Endodermal cell (in vitro differentiated cells): ENCODE measurements at regions not wholly inside any gene's neighbourhood (a gene's known extent, or its start where the extent isn't known, plus 50 kb on each side); places are given as distances from the start of the nearest gene placed in this dataset.

Experiments used
- DNase-seq: peaks from one replicate; pipeline ENCODE4 v3.0.0-alpha.2; 2017
- H3K27ac ChIP-seq: 2 replicates; pipeline ENCODE4 v1.5.1; 2013; ENCODE audit warnings: mild to moderate bottlenecking, low read depth, low read length, moderate library complexity
- H3K27me3 ChIP-seq: 2 replicates; pipeline ENCODE4 v1.6.1; 2013; ENCODE audit warnings: mild to moderate bottlenecking, low read length, moderate library complexity; ENCODE audit not compliant: insufficient read depth, control insufficient read depth, poor library complexity, severe bottlenecking
- H3K36me3 ChIP-seq: 2 replicates; pipeline ENCODE4 v1.7.0; 2013; ENCODE audit warnings: mild to moderate bottlenecking, low read length, moderate library complexity; ENCODE audit not compliant: control insufficient read depth, insufficient read depth
- H3K4me1 ChIP-seq: one replicate; pipeline ENCODE4 v1.7.0; 2013; ENCODE audit warnings: low read length; ENCODE audit not compliant: control insufficient read depth, insufficient read depth
- H3K4me3 ChIP-seq: 2 replicates; pipeline ENCODE4 v1.5.1; 2013; ENCODE audit warnings: mild to moderate bottlenecking, low read length, moderate library complexity
- H3K9ac ChIP-seq: 2 replicates; pipeline ENCODE4 v1.6.1; 2013; ENCODE audit warnings: mild to moderate bottlenecking, low read length, moderate library complexity; ENCODE audit not compliant: poor library complexity, severe bottlenecking; ENCODE audit errors: extremely low read depth
- H3K9me3 ChIP-seq: 2 replicates; pipeline ENCODE4 v1.6.1; 2013; ENCODE audit warnings: mild to moderate bottlenecking, low read length, moderate library complexity; ENCODE audit not compliant: control insufficient read depth
- H3K27ac Mint-ChIP-seq: 2 replicates; pipeline ENCODE4 v1.8.0; 2020; ENCODE audit warnings: mixed read lengths
- H3K27me3 Mint-ChIP-seq: 2 replicates; pipeline ENCODE4 v1.8.0; 2021; ENCODE audit warnings: mild to moderate bottlenecking, mixed read lengths; ENCODE audit not compliant: insufficient read depth
- H3K36me3 Mint-ChIP-seq: 2 replicates; pipeline ENCODE4 v1.8.0; 2020; ENCODE audit warnings: low read depth, mixed read lengths
- H3K4me1 Mint-ChIP-seq: 2 replicates; pipeline ENCODE4 v1.8.0; 2020; ENCODE audit warnings: mixed read lengths
- H3K4me3 Mint-ChIP-seq: 2 replicates; pipeline ENCODE4 v1.8.0; 2020; ENCODE audit warnings: mild to moderate bottlenecking, moderate library complexity, mixed read lengths
- H3K9me3 Mint-ChIP-seq: 2 replicates; pipeline ENCODE4 v1.8.0; 2020; ENCODE audit warnings: mild to moderate bottlenecking, mixed read lengths
- CTCF ChIP-seq: fragments of 200-600 bp; sonication (generic); conservative IDR thresholded peaks from 2 replicates; pipeline ENCODE4 v1.5.0; 2021; ENCODE audit warnings: antibody characterized with exemption, mild to moderate bottlenecking
- WGBS, 2 experiments: methylation state at CpG; one replicate each; pipeline versions ENCODE4 v1.1.5 to v1.1.7; 2013; ENCODE audit warnings: missing lambda C conversion rate in 2 of 2, mixed read lengths in 1 of 2; ENCODE audit not compliant: insufficient coverage in 1 of 2, insufficient read length in 1 of 2; 5-methylcytosine and 5-hydroxymethylcytosine counted together

- Mint-ChIP-seq H3K27me3 (no peaks in the 10 kb centered on the region), H3K9me3 (peaks cover 21% of the 10 kb centered on the region), H3K4me3 (no peak overlapping the region), H3K4me1 (no peaks in the 10 kb centered on the region), H3K36me3 (peaks cover 5% of the 10 kb centered on the region), H3K27ac (no peak overlapping the region)
- H3K4me3 ChIP-seq: no peak overlapping the region
- TF ChIP-seq CTCF: no peak
- no peak for DNase-seq
- no peaks in the 10 kb centered on the region for H3K4me1 ChIP-seq
- no peak overlapping the region for H3K27ac ChIP-seq
- H3K27me3 ChIP-seq: no peaks in the 10 kb centered on the region
- WGBS, 2 experiments: 96 to 97% methylated on average over 4 of the region's 4 CpGs
- H3K36me3 ChIP-seq: no peaks in the 10 kb centered on the region
- peaks cover 4% of the 10 kb centered on the region for H3K9me3 ChIP-seq
- no peak overlapping the region for H3K9ac ChIP-seq
Measured at GRCh38 chr15:39365873-39366272, 215.0 kb upstream of the THBS1 start.

GRCh38 chr15:39367596-39367995, 213.3 kb upstream of the THBS1 start:
- peaks cover 21% of the 10 kb centered on the region for H3K9me3 ChIP-seq
- H3K27ac Mint-ChIP-seq: no peak overlapping the region
- H3K4me1 ChIP-seq: no peaks in the 10 kb centered on the region
- no peak overlapping the region for H3K27ac ChIP-seq
- H3K4me3 ChIP-seq: no peak overlapping the region
- no peaks in the 10 kb centered on the region for H3K36me3 ChIP-seq
- 100% methylated on average over 1 of the region's 1 CpG; no CpG with 5 or more reads in 1 of the 2 experiments for WGBS, 2 experiments
- no peaks in the 10 kb centered on the region for H3K27me3 ChIP-seq
- H3K9ac ChIP-seq: no peak overlapping the region
- DNase-seq: no peak
- H3K27me3 Mint-ChIP-seq: no peaks in the 10 kb centered on the region
- H3K4me3 Mint-ChIP-seq: no peak overlapping the region
- peaks cover 37% of the 10 kb centered on the region for H3K9me3 Mint-ChIP-seq
- TF ChIP-seq CTCF: no peak
- H3K36me3 Mint-ChIP-seq: peaks cover 13% of the 10 kb centered on the region
- H3K4me1 Mint-ChIP-seq: no peaks in the 10 kb centered on the region

- TF ChIP-seq CTCF: no peak
- Mint-ChIP-seq H3K27ac (no peak overlapping the region), H3K36me3 (peaks cover 13% of the 10 kb centered on the region), H3K27me3 (no peaks in the 10 kb centered on the region), H3K4me1 (no peaks in the 10 kb centered on the region), H3K9me3 (peaks cover 38% of the 10 kb centered on the region), H3K4me3 (no peak overlapping the region)
- no peaks in the 10 kb centered on the region for H3K36me3 ChIP-seq
- WGBS, 2 experiments: 92 to 100% methylated on average over 1 of the region's 1 CpG
- H3K4me3 ChIP-seq: no peak overlapping the region
- no peak for DNase-seq
- H3K27me3 ChIP-seq: no peaks in the 10 kb centered on the region
- peaks cover 22% of the 10 kb centered on the region for H3K9me3 ChIP-seq
- H3K9ac ChIP-seq: no peak overlapping the region
- H3K27ac ChIP-seq: no peak overlapping the region
- H3K4me1 ChIP-seq: no peaks in the 10 kb centered on the region
Measured at GRCh38 chr15:39369768-39370167, 211.1 kb upstream of the THBS1 start.
